ENCODE measurements at regions not wholly inside any gene's neighbourhood (a gene's known extent, or its start where the extent isn't known, plus 50 kb on each side); places are given as distances from the start of the nearest gene placed in this dataset.

DNA sequence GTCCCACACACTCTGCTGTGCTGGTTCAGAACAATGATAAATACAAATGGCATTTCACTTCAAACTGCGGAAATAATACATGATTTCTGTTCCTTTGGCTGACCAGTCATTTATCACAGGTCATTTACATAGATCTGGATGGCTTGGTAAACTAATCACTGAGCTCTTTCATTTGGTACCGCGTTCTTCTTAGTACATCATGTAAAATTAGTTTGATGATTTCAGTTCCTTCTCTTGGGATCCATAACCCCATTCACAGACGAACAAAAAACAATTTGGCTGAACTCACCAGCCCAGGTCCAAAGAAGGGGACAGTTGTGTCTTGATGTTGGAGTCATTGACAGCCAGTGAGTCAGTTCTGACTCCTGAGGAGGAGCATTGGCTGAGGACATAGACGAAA is 689.8 kb downstream of the INHBA start:
- no peak for TF ChIP-seq POLR2A (IDR thresholded peaks at IDR 0.05)
- TF ChIP-seq, protein P1, sequence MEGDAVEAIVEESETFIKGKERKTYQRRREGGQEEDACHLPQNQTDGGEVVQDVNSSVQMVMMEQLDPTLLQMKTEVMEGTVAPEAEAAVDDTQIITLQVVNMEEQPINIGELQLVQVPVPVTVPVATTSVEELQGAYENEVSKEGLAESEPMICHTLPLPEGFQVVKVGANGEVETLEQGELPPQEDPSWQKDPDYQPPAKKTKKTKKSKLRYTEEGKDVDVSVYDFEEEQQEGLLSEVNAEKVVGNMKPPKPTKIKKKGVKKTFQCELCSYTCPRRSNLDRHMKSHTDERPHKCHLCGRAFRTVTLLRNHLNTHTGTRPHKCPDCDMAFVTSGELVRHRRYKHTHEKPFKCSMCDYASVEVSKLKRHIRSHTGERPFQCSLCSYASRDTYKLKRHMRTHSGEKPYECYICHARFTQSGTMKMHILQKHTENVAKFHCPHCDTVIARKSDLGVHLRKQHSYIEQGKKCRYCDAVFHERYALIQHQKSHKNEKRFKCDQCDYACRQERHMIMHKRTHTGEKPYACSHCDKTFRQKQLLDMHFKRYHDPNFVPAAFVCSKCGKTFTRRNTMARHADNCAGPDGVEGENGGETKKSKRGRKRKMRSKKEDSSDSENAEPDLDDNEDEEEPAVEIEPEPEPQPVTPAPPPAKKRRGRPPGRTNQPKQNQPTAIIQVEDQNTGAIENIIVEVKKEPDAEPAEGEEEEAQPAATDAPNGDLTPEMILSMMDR (IDR thresholded peaks at IDR 0.05), result no peak
